NCI-H82 treated with DMSO at 0.1 percent for 48 hours (cell line): ENCODE measurements at regions not wholly inside any gene's neighbourhood (a gene's known extent, or its start where the extent isn't known, plus 50 kb on each side); places are given as distances from the start of the nearest gene placed in this dataset.
"Not testable (repeated sequence)": the region's sequence is repeated elsewhere in the genome, so short reads cannot be mapped to it uniquely, and the experiment has no call there.

Experiments used
- DNase-seq: peaks from one replicate; lab custom pipeline; 2025; ENCODE audit not compliant: unreplicated experiment; lab: John Stamatoyannopoulos, UW

DNA sequence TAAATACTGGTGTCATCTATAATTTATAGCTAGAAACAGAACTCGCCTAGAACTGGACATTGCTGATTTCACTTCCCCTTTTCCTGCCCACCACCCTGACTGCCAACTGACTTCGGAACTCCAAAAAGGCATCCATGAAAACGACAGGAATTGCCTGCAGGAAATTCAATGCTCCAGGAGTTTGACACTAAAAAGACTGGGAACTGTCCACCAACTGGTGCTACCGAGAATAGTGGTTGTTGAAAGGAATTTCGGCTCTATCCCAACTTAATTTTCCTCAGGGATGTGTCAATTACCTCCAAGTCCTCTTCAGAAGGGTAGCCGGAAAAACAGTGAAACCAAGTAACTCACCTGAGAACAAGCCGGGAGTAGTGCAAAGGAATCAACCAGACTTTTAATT is 440.0 kb downstream of the PRELID2 start:
- DNase-seq, result not testable (repeated sequence)

DNA sequence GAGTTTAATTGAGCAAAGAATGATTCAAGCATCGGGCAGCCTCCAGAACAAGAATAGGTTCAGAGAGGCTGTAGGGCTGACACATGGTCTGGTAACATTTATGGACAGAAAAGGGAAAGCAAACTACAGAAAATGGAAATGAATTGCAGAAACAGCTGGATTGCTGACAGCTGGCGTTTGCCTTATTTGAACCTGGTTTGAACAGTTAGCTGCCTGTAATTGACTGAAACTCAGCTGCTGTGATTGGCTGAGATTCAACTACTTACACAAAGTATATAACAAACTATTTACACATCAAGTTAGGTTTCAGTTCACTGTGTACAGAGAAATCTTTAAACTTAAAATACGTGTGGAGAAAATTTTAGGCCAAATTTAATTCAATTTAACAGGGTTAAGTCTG is 441.7 kb downstream of the PRELID2 start:
- DNase-seq, result no peak

DNA sequence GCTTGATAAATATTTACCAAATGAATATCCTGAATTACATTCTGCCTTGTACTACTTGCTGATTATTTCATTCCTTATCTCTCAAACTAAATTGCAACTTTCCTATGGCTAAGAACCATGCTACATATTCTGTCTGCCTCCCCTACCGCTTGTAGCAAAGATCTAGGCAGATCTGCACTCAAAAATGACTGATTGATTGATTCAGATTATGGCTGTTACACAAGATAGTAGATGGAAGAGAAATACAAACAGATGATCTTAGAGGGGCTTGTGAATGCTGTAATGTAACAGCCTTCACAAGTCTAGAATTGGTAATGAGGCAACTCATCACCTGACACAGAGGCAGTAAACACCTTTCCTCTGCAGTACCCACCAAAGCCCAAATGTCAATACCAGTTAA is 446.1 kb downstream of the PRELID2 start:
- DNase-seq, result no peak

DNA sequence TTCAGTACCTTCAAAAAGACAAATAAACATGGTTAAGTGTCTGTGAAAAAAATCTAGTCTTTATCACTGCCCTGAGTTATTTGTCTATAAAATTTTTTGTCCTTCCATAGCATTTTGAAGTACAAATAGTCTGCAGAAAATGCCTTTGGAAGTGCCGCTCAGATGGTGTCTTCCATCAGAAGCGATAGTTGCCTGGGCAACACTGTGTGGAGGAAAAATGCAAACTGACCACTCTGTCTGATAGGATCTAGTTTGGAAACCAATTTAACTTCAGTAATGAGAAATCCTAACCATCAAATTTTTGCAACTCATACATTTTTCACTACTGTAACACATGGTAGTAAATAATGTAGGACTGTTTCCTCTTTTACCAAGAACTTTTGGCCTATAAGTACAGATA is 449.9 kb downstream of the PRELID2 start:
- no peak for DNase-seq

DNA sequence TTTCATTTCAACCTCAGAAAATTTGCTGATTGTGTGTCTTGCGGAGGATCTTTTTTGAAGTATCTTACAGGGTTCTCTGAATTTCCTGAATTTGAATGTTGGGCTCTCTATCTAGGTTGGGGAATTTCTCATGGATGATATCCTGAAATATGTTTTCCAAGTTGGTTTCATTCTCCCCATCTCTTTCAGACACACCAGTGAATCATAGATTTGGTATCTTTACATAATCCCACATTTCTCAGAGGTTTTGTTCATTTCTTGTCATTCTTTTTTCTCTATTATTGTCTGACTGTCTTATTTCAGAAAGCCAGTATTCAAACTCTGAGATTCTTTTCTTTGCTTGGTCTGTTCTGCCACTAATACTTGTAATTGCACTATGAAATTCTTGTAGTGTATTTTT is 456.9 kb downstream of the PRELID2 start:
- no peak for DNase-seq

DNA sequence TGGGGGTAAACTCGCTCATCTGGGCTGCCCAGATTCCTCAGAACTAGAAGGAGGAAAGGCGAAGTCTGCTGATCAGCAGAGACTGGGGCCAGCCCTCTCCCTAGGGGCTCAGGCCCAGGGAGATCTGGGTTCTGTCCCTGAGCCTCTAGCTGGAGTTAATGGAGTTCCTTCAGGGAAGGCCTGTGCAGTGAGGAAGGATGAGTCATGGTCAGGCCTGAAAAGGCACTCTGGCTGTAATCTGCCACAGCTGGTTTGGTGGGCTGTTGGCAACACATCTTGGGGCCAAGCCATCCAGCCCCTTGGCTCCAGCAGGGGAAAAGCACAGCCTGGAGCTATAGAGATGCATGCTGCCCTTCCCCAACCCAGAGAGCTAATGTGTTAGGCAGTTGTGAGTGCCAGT is 459.6 kb downstream of the PRELID2 start:
- no peak for DNase-seq

DNA sequence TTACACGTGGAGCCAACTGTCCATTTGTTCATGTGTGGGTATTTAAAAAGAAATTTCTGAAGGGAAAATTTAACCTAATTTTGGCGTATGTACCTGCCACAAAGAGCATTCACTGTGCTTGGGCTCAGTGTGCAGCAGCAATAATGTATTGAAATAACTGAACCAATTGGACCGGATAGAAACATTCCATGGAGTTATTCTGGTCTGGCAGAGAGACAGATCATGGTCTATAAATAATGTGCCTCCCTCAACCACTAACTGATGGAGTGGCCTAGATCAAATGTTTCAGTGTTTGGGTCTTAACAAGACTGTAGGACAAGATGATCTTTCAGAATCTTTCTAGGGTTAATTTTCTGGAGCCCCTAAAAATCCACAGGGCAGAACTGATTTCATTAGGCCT is 469.7 kb downstream of the PRELID2 start:
- no peak for DNase-seq

DNA sequence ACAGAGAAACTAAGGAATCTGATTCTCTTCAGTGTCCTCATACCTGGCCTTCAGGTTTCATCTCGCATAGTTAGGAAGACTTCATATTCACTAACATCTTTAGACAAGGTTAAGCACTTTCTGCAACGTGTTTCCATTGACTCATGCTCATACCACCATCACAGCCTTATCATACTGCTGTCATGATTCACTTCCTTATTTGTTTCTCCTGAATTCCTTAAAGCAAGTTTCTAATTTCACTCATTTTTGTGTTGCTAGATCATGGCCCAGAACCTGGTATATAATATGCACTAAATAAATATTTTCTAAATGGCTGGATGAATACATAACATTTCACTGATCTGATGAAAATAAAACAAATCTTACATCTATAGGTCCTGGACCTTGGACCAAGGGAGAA is 472.9 kb downstream of the PRELID2 start:
- no peak for DNase-seq

DNA sequence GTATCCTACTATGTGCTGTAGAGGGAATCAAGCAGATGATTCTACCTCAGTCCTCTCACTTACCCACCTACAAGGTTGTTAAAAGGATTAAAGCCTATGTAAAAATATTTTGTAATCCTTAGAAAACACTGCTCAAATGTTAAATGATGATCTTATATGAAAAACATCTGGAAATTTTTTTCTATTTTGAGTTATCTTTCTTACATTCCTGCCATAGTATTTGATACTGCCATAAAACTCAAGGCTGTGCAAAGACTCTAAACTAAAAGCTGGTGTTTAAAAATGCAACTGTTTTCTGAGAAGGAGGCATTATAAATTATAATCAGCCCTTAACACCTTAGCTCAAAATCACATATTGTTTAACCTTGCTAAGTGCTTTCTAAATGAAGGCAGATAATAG is 474.2 kb downstream of the PRELID2 start:
- no peak for DNase-seq

DNA sequence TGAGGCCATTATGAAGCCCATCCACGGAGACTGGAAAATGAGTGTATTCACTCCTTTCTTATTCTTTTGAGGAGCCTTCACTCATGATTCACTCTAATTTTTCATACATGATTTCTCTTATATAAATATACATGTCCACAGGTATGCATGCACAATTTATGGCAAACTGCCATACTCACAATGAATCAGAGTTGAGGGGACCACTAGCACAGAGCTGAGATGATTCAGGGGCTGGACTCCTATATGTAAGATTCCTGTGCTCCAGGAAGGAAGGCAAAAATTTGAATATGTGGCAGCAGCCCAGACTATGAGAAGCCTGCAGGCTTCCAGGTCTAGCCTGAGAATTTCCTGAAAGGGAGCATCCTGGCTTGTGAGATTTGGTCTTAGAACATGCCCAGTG is 484.6 kb downstream of the PRELID2 start:
- no peak for DNase-seq

DNA sequence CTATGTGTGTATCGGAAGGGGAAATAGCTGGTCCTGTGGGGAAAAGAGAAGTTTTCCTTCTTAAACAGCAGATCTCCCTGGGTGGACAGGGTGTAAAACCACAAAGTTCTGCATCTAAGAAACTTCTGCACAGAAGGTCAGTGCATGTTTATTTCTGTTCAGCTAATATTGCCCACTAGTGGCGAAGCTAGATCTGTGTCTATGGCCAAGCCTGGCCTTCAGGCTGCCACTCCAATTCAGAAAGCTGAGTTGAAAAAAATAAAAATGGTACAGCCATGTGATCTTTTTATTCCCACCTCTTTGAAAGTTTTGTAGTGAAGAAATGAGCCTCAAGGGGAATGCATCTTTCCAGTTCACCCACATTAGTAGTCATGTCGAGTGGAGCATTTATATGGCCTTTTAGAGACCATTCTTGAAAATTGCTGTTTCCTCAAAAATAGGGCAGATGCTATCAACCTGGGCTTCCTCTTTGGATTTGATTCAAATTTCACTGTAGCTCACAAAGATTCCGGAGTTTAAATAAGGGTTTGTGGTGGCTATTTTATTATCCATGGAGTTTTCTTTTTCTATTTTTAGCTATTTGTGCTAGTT is 488.0 kb downstream of the PRELID2 start:
- peak; percentile 2 for DNase-seq

DNA sequence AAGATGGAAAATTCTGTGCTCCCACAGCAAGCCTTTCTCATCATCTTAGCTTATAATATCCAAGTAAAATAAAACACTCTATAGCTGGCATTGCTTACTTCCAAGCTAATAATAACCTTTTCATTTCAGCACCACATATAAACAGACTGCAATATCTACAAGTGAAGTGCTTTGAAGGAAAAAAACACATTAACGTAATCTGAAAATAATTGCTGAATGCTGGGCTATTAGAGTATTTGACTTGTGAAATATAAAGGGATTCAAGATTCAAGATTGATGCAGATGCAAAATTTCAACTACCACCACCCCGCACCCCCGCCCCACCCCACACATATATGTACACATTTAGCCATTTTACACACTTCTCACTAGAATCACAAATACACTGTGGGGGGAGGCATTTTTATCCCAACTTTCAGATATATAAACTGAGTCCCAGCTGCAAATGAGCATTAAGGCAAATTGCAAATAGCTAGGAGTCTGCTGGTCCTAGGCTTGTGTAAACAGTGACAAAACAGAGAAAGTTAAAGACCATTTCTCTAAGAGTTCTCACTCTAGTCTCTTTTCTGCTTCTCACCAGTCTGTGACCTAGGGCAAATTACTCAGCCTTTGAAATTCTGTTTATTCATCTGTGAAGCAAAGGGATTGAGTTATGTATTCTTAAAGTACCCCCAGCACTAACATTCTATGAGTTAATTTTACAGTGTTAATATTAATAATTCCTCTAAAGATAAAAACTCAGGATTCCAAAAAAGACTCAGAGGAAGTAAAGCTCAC is 489.4 kb downstream of the PRELID2 start:
- DNase-seq, result no peak

DNA sequence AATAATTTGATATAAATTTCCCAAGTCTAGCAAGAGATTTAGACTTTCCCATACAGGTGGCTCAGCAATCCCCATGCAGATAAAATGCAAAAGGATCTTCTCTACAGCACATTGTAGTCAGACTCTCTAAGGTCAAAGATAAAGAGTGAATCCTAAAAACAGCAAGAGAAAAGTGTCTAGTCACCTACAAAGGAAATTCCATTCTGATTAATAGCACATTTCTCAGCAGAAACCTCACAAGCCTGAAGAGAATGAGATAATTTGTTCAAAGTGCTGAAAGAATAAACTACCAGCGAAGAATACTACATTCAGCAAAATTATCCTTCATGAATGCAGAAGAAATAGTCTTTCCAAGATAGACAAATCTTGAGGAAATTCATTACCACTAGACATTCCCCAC is 493.3 kb downstream of the PRELID2 start:
- no peak for DNase-seq

DNA sequence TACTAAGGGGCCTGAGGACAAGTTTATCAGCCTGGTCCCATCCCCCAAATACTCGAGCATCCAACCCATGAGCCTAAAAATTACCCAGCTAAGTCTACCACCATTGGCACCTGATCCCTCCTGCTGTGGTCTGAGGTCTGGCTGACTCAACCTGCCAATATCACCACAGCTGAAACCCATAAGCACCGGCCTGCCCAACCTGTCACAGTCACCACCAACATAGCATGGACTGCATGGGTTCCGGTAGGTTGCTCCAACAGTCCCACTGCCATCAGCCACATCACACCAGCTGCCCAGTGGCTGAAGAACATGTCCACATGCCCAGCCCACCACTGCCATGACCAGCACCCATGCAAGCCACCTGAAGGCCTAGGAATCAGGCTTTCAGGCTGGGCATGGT is 495.0 kb downstream of the PRELID2 start:
- no peak for DNase-seq

DNA sequence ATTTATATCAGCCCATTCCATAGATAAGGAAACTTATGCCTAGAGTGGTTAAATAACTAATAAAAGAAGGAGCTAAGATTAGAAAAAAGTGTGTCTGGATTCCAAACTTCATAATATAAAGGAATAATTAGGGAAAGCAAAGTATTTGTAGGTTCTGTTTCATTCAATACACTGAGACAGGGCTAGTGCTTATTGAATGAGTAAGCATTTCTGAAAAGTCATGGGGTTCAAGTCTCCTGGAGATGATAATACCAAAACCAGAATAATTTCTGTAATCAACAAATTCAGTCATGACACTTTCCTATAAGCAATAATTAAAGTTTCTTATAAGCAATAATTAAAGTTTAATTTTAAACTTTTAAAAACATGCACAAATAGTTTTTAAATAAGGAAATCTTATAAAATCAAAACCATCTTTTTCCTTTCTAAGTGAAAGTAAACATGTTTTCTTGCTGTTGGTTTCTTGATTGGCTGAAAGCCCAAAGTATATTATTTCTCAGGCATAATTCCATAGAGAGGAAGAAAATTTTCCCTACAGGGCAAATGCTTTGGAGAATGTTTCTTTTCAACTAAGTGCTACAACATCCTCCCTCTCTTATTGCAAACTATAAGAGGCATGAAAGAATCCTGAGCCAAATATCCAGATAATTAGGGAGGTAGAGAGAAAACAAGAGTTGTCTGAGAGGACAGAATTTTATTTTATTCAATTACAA is 510.2 kb downstream of the PRELID2 start:
- DNase-seq, result no peak

DNA sequence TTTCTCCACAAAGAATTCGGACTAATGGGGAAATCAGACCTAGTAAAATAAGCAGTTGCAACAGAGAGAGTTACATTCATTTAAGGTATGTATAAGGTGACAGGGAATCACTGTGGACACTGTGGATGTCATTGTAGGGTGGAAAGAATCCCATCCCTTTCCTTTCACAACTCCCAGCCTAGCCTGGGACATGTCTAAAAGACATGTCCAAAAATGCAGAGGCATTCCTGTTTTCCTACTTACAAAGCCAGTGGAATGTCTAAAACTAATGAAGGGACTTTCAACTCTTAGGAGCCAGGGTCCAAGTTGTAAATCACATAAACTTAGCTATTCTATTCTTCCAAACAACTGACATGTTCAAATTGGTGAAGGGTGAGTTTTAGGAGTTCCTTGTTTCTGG is 511.0 kb downstream of the PRELID2 start:
- no peak for DNase-seq

DNA sequence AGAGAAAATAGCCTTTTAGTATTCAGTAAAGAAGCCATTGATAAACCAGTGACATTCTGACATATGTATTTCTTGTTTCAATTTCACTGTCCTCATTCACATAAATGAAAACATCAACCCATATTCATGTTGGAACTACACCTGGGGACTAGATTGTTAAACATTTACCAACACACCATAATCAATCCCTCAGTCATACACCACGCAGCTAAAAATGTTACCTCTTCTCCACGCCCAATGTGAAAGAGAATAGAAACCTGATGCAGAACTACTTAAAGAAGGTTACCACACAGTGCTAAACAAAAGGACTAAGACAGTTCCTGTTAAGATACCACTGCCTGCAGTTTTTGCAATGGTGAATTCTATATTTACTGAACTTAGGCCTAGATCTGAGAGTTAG is 518.9 kb downstream of the PRELID2 start:
- no peak for DNase-seq

DNA sequence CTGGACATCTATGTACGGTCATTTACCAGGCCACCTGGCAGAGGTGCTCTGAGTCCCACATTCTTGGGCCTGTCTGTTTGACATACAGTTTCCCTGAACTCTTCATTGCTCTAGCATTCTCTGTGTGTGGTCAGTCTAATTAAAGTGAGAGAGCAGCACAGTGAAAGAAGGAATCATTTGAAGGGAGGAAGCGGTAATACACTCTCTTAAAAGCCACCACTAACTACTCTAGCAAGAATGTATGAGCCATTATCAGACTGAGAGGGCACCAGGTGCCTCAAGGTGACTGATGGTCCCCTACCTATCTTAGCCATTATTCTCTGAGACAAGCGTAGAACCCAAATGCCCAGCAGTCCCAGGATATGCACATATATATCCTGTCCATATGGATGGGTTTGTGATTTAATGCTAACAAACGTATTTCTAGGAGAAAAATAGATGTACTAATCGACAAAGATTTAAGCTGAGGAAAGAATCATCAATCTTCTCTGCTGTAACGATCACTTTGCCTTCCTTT is 527.2 kb downstream of the PRELID2 start:
- no peak for DNase-seq

DNA sequence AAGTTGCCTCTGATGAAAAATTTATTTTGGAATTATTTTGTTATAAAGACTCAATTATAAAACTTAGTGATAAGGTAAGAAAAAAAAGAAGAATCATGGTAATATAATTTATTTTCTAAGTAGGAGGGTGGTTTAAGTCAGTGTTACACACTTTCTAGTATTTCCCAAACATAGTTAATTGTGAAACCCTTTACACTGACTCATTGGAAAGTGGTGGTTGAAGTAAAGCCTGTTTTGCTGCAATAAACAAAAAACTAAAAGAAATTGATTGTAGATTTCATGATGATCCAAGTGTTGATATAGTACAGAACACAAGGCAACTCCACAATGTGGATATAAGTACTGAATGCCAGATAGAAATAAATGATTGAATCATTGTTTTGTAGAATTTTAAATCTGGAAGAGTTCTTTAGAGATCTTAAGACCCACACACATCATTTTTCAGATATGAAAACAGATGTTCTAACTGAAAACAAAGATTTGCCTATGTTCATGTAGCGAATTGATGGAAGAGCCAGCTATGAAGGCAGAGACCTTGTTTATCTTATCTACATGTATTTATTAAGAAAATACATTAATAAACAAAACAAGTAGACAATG is 539.8 kb downstream of the PRELID2 start:
- DNase-seq, result no peak

DNA sequence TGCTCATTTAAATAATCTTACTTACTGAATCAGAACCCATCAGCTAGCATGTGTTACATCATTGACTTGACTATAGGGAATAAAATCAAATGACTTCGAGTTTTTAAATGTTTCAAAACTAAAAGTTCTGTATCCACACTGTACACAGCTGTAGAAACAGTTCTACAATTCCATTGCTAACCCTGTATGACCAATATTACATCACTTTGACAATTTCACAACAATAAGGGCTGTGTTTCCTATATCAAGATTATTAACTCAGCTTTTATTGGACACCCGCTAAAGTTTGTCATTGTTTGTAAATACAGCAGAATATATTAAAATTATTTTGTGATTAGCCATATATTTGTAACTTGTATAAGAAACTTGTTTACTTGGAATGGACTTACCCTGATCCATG is 540.8 kb downstream of the PRELID2 start:
- DNase-seq, result no peak

DNA sequence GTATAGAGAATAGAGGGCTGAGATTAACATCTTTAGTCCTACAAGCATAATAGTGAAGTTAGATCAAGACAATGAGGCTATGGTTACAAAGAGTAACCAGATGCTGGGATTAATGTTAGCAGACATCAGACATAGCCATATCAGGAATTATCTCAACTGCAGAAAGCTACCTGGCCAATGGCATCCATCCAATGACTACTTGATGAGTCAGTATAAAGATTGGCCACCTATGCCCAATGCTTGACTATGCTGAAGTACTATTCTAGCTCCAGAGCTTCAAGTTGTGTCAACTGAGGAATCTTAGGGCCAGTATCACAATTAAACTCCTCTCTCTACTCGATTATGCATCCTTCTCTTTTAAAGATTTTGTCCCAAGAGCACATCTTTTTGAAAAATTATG is 541.4 kb downstream of the PRELID2 start:
- no peak for DNase-seq

DNA sequence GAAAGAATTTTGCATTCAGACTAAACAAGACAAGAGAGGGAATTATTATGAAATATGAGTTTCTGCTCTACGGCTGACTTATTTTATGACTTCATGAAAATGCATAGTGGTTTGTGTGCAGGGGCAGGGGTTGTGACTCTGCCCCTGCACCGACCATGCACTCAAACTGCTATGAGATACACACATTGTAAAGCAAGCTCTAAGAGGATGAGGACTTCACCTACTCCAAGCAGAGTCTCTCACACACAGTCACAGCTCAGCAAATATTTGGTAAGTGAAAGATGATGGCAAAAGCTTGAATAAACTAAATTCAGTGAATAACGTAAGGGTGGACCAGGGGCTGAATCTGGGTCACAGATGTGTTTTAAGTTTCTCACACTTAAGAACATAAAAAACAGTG is 542.9 kb downstream of the PRELID2 start:
- no peak for DNase-seq
